NCI-H345 treated with DMSO at 0.1 percent for 48 hours (cell line): ENCODE measurements at regions not wholly inside any gene's neighbourhood (a gene's known extent, or its start where the extent isn't known, plus 50 kb on each side); places are given as distances from the start of the nearest gene placed in this dataset.
"Not testable (repeated sequence)": the region's sequence is repeated elsewhere in the genome, so short reads cannot be mapped to it uniquely, and the experiment has no call there.

Source experiments
- DNase-seq: peaks from one replicate; lab custom pipeline; 2025; ENCODE audit not compliant: unreplicated experiment; lab: John Stamatoyannopoulos, UW

- DNase-seq, result no peak
These were observed 52.2 kb upstream of the FAT1 start for GRCh38 chr4:186775902-186776301.

- no peak for DNase-seq
These were observed 54.5 kb upstream of the FAT1 start for GRCh38 chr4:186778134-186778533.

- DNase-seq, result no peak
These were observed 56.8 kb upstream of the FAT1 start for GRCh38 chr4:186780291-186781031.

- no peak for DNase-seq
These were observed 57.6 kb upstream of the FAT1 start for GRCh38 chr4:186781032-186781917.

- DNase-seq, result no peak
These were observed 58.6 kb upstream of the FAT1 start for GRCh38 chr4:186782302-186782701.

GRCh38 chr4:186787536-186787935 lies 63.9 kb upstream of the FAT1 start:
- DNase-seq, result no peak

- no peak for DNase-seq
These were observed 66.0 kb upstream of the FAT1 start for GRCh38 chr4:186789651-186790050.

GRCh38 chr4:186790630-186791029 lies 67.0 kb upstream of the FAT1 start:
- no peak for DNase-seq

GRCh38 chr4:186792728-186793366 lies 69.2 kb upstream of the FAT1 start:
- no peak for DNase-seq

- DNase-seq, result no peak
These were observed 75.4 kb upstream of the FAT1 start for GRCh38 chr4:186798951-186799659.

- DNase-seq, result no peak
These were observed 81.6 kb upstream of the FAT1 start for GRCh38 chr4:186805020-186805820.

- DNase-seq, result not testable (repeated sequence)
These were observed 82.3 kb upstream of the FAT1 start for GRCh38 chr4:186805917-186806316.

- no peak for DNase-seq
These were observed 83.2 kb upstream of the FAT1 start for GRCh38 chr4:186806679-186807421.

- no peak for DNase-seq
These were observed 84.4 kb upstream of the FAT1 start for GRCh38 chr4:186807808-186808629.

- DNase-seq, result peak; percentile 17
These were observed 85.0 kb upstream of the FAT1 start for GRCh38 chr4:186808630-186809018.

- DNase-seq, result no peak
These were observed 85.4 kb upstream of the FAT1 start for GRCh38 chr4:186809070-186809469.

- no peak for DNase-seq
These were observed 87.0 kb upstream of the FAT1 start for GRCh38 chr4:186810613-186811150.

GRCh38 chr4:186812592-186812991 lies 88.9 kb upstream of the FAT1 start:
- DNase-seq, result no peak
